GM12865 (cell line): ENCODE measurements at regions not wholly inside any gene's neighbourhood (a gene's known extent, or its start where the extent isn't known, plus 50 kb on each side); places are given as distances from the start of the nearest gene placed in this dataset.

ENCODE experiments used
- DNase-seq: peaks from one replicate; pipeline ENCODE4 v3.0.0; 2010; ENCODE audit warnings: low read depth
- H3K4me3 ChIP-seq: 2 replicates; pipeline ENCODE4 v1.5.1; 2011; ENCODE audit warnings: mild to moderate bottlenecking, low read depth, low read length, control low read depth
- TF ChIP-seq, protein P1 (sequence below): IDR thresholded peaks from 2 replicates; pipeline ENCODE4 v1.5.1; 2011; ENCODE audit warnings: low read length, control low read depth, low read depth, inconsistent platforms; ENCODE audit not compliant: insufficient read depth; ENCODE audit errors: missing control alignments

DNA sequence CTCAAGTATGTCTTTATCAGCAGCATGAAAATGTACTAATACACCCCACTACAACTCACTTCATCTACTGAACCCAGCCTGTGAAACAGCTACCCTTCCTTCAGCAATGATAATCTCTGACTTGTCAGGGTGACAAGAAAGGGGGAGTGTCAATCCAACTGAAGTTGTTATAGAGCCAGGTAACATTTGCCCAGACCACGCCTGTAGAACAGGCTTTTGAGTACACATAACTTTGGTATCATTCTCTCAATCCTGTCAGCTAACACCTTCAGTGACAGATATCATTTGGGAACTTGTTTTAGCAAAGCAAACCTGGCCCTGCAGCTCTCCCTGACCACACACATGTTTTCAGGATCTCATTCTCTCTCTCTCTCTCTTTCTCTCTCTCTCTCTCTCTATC is 592.2 kb downstream of the SMARCA1 start:
- TF ChIP-seq, protein P1, sequence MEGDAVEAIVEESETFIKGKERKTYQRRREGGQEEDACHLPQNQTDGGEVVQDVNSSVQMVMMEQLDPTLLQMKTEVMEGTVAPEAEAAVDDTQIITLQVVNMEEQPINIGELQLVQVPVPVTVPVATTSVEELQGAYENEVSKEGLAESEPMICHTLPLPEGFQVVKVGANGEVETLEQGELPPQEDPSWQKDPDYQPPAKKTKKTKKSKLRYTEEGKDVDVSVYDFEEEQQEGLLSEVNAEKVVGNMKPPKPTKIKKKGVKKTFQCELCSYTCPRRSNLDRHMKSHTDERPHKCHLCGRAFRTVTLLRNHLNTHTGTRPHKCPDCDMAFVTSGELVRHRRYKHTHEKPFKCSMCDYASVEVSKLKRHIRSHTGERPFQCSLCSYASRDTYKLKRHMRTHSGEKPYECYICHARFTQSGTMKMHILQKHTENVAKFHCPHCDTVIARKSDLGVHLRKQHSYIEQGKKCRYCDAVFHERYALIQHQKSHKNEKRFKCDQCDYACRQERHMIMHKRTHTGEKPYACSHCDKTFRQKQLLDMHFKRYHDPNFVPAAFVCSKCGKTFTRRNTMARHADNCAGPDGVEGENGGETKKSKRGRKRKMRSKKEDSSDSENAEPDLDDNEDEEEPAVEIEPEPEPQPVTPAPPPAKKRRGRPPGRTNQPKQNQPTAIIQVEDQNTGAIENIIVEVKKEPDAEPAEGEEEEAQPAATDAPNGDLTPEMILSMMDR, result no peak
- DNase-seq, result no peak
- H3K4me3 ChIP-seq, result no peak overlapping the region

DNA sequence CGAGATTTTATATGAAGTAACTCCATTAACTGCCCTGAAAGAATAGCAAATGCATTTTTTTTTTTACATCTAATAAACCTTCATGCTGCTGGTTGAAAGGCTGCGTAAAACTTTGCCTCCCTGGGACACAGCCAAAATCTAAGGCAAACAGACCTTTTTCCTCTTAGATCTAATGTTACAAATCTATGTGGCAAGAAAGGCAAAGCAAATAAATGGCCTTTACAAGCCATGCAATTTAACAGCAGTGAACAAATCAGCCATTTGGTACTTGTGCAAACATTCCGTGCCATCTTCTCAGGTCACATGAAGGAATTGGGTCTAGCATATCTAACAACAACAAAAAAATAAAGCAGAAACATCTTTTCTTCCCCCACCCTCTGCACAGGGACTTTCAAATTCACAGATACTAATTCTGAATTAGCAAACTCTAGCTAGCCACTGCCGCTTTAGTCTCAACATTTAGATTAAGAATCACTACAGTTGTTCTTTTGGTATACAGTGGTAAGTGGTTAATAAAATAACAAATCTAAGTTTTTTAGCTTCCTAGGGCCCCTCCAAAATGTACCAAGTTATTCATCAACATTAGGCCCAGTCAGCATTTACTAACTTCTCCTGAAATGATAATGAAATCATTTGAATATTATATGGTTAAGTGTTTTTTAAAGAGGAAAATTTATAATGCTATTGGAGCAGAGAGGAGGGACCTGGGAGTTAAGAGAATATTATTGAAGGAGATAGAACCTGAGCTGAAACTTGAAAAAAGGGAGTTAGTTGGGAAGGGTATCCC is 593.8 kb downstream of the SMARCA1 start:
- H3K4me3 ChIP-seq, result no peak overlapping the region
- no peak for DNase-seq
- TF ChIP-seq, protein P1, result no peak

DNA sequence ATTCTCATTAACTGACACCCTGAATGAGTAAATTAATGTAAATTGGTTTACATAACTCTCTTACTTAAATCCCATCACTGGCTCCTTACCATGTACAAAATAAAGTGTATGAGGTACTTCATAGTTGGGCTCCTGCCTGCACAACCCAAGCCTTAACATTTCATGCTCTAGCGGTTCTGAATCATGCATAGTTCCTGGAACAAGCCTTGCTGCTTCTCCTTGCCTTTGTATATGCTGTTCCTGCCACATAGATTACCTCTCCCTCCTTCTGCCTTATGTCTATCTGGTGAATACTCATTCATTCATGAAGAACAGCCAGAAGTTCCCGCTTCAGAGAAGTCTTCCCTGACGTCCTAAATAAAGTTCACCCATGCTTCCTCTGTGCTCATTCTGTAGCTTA is 594.7 kb downstream of the SMARCA1 start:
- TF ChIP-seq, protein P1, result no peak
- H3K4me3 ChIP-seq, result no peak overlapping the region
- DNase-seq, result no peak

DNA sequence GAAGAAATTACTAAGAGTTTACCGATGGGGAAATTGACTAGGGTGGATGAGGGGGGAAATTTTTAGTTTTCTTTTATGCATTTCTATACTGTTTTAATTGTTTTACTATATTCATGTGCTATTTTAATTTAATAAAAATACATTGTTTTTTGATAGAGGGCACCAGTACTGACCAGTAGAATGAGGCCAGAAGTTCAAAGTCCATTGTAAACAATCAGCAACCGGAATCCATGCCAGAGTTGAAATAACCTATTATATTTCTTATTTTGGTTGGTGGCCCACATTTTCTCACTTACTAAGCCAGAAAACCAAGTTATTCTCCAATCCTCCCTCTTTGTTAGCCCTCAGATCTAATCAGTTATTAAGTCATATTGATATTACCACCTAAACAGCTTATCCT is 595.9 kb downstream of the SMARCA1 start:
- no peak overlapping the region for H3K4me3 ChIP-seq
- DNase-seq, result no peak
- TF ChIP-seq, protein P1, result no peak

DNA sequence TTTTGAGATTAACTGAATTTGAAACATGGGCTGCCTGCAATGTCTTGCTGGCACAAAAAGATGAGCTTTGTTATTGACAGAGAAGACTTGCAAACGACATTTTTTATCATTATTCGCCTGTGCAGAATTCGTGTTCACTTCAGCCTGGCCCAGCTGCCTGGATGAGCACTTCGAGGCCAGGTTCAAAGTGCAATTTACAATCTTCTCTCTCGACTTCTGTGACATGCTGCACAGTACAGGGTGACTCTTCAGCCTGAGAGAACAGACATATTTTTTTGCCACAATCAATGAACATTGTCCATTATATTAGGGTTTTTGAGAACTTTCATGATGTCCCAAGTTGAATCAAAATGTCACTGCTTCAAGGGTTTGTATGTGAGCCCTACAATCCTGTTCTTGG is 616.5 kb downstream of the SMARCA1 start:
- no peak overlapping the region for H3K4me3 ChIP-seq
- TF ChIP-seq, protein P1, result no peak

DNA sequence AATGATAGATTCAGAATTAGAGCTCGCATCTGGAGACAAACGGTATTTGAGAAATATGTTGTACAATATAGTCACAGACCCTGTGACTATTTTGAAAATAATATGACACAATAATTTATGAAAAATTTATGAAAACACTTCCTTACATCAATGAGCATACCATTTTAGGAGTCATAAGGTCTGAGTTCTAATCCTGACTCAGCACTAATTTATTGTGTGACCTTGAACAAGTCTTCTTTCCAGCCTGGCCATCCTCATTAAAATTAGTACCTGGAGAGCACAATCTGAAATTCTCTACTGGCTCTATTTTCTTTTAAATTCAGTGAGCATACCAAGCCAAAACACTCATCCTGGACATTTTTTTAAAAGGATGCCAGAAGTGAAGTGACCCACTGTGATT is 622.3 kb downstream of the SMARCA1 start:
- TF ChIP-seq, protein P1, result no peak
- no peak for DNase-seq

More for the DNA sequence above, 616.5 kb downstream of the SMARCA1 start:
- no peak for DNase-seq

DNA sequence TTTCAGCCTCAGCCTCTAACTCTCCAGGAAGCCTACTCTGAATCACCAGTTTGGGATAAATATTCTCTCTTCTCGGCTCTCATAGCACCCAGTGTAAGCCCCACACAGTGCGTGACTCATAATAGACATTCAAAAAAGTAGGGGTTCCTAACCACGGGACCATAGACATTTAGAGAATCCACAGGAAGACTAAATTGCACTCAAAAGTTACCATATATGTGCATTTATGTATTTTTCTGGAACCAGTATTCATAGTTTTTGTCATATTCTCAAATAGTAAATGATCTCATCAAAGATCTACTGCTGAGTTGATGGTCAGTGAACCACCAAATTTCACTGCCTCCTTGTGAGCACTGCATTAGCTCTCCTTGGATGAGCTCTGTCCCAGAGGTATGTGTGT is 625.7 kb downstream of the SMARCA1 start:
- no peak for DNase-seq
- TF ChIP-seq, protein P1, result no peak

More for the DNA sequence above, 622.3 kb downstream of the SMARCA1 start:
- H3K4me3 ChIP-seq, result no peak overlapping the region

More for the DNA sequence above, 625.7 kb downstream of the SMARCA1 start:
- H3K4me3 ChIP-seq, result no peak overlapping the region
